AML-193 (cell line): ENCODE measurements at regions not wholly inside any gene's neighbourhood (a gene's known extent, or its start where the extent isn't known, plus 50 kb on each side); places are given as distances from the start of the nearest gene placed in this dataset.
A peak's percentile ranks its signal among the peaks of the same experiment; 100 is the strongest.

Source experiments
- DNase-seq, 2 experiments: peaks; one replicate each; lab custom pipeline; 2025; lab: John Stamatoyannopoulos, UW

DNA sequence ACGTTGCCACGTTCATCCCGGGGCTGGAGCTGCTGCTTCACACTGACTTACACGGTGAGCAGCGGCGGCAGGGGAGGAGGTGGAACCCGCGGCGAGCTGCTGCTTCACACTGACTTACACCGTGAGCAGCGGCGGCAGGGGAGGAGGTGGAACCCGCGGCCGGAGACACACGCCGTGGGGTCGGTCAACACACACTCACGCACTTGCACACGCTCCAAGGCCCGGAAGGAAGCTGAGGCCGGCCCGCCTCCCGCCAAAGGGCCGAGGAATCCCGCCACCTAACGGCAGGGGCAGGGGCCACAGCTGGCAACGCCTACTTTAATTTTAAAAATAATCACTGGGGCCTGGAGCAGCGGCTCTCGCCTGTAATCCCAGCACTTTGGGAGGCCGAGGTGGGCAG is 94.4 kb upstream of the FOXC1 start:
- no peak for DNase-seq

DNA sequence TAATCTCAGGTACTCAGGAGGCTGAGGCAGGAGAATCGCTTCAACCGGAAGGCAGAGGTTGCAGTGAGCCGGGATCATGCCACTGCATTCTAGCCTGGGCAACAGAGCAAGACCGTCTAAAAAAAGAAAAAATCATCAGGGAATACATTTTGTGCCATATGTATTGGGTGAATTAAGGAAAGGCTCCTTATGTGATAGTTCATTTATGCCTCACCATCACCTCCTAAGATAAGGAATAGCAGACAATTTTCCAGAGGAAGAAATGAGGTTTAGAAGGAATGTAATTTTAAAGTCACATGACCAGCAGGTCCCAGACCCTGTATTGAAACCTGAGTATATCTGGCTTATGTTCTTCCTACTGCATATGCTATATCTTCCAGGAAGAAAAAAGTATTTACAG is 93.9 kb upstream of the FOXC1 start:
- DNase-seq, result no peak

DNA sequence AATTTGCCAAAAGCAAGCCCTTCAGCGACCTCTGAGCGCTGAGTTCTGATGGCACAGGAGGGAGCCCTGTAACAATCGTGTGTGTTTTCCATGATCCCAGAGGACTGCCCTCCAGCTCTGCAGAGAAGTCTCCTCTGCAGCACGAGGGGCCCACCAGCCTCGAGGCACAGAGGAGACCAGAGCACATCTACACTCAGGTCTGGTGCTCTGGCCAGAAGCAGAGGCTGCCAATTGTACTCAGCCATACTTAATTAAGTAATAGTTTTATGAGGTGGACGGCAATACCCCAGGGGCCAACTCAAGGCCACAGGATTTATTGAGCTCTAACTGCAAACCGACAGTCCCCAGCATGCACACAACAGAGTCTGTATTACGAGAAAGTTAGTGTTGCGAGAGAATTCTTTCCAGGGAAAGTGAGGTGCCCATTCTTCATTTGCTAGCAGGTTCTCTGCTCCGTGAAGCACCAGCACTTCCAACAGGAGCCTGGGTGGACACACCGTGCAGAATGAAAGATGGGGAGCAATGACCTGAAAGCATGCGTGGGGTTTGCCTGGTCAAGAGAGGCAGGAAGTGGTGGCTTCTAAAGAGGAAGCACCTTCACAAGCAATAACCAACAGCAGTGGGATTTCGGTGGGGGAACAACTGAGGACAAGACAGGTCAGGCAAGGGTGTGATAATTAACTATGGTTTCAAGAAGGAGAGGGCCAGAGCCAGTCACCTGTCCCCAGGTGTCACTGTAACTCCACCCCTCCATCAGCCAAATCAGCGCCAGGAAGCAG is 92.8 kb upstream of the FOXC1 start:
- DNase-seq, result peak in 1 of 2 experiments; percentile 22

DNA sequence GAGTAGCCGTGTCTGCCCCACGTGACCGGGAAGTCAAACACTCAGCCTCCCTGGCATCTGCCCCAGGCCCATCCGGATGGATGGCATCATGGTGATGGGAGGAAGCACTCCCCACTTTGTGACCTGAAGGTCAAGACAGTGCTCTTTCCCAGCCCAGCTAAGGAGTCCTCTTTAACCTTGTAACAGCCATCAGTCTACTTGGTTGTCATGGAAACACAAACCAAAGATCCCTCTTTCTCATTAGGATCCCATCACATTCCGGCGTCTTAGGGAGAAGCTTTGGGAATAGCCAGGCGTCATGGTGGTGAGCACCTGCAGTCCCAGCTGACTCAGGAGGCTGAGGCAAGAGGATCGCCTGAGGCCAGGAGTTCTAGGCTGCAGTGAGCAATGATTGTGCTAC is 90.9 kb upstream of the FOXC1 start:
- no peak for DNase-seq

DNA sequence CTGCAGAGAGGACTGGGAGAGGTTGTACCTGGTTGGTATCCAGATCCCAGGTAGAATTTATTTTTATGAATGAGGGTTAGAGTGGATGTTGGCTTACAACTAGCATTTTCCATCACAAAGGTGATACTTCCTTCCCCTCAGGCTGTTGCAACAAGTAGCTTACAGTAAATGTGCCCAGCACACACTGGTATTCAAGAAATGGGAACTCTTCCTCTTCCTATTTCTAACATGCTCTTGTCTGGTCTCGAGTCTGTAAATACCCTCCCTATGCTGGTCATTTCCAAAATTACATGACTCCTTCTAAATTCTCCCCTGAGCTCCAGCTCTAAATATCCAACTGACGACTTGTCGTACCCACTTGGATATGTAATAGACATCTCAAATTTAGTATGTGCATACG is 90.1 kb upstream of the FOXC1 start:
- DNase-seq, result peak; percentile 17 to 48

DNA sequence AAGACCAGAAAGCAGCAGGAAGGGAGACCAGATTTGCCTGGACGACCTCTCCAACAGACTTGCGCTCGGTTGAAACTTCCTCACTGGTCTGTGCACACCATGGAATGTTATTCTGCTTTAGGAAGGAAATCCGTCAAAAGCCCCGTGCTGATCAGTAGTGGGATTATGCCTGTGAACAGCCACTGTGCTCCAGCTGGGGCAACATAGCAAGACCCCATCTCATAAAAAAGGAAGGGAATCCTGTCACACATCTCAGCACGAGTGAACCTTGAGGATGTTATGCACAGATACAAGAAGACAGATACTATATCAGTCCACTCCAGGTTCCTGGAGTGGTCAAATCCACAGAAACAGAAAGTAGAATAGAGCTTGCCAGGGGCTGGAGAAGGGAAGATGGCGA is 86.9 kb upstream of the FOXC1 start:
- no peak for DNase-seq

DNA sequence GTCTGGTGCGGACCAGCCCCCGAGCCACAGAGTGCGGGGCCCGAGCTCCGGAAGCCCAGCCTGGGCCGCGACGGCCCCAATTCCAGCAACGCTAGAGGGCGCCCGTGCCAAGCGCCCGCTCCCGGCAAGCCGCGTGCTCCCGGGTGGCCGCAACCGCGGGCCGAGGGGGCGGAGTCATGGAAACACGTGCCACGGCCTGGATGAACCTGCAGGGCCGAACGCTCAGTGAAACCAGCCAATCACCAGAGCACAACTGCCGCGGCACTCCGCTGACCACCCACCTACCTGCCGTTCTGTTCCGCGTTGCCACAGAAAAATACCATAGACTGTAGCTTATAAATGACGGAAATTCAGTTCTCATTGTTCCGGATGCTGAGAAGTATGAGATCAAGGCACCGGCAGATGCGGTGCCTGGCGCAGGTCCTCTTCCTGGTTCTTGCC is 85.7 kb upstream of the FOXC1 start:
- DNase-seq, result peak; percentile 71 to 75

DNA sequence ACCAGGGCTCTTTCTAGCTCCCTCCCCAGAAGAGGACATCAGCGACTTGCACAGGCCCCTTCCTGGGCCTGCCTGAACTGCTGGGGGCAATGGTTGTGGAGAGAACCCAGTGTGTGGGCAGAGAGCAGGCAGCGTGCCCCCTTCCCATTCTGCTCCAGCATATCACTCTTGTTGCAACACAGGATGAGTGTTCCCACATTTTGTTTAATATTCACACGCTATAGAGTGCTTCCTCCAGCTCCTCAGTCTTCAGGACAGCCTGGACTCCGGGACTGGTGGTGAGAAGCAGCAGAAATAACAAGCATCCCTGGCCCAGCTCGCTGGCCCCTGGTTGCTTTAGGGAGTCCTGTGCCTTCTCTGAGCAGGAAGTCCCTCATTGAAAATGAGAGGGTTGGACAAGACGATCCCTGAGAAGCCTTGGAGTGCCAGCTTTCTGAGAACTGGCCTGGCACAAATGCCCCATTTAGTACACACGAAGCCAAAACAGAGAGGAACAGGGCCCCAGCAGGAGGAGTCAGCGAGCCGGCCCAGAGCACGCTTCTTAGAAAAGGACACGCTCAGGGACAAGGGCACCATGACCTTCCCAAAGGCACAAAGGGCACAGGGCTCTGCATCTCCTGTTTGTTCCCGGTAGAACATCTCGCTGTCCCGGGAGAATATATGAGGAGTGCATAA is 84.2 kb upstream of the FOXC1 start:
- DNase-seq, result no peak

DNA sequence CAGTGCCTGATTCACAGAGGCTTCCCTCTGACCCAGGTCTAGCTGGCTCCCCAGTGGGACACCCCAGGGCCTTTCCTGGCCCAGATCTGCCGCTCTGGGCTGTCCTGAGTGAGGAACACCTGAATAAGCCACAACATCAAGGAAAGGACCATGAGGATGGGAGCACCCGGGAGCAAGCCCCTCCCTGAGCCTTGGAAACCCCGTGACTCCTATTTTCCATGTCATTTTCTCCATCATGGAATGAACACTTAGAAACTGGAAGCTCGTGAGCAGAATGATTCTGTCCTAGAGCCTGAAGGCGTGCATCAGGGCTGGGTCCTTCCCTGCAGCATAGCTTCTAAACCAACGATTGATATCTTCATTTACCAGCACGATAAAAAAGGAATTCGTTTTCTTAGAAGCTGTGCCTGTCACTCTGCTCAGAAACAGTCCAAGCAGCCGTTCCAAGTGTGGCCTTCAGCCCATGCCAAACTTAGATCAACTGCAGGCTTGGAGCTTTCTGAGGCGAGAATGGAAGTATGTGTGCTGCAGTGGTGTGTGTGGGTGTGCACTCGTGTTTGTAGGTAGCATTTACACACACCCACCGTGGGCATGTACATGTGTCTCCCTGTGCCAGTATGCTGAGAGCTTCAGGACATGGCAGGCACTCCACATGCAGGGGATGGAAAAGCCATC is 83.2 kb upstream of the FOXC1 start:
- DNase-seq, result no peak

DNA sequence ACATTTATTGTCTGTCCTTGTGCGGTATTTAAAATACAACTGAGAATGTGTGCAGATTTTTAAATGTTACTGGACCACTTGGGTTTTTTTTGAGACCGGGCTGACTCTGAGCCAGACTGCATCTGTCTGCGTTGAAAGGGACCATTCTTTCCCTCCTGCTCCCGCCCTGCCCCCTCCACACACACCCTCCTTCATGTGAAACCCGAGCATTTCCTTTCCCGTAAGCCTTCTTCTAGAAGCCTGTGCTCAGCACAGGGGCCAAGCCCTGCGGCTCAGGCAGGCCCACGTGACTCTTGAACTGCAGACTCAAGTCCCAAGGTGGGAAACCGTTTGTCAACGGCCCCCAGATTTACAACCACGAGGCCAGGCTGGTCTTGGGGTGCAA is 82.7 kb upstream of the FOXC1 start:
- no peak for DNase-seq

DNA sequence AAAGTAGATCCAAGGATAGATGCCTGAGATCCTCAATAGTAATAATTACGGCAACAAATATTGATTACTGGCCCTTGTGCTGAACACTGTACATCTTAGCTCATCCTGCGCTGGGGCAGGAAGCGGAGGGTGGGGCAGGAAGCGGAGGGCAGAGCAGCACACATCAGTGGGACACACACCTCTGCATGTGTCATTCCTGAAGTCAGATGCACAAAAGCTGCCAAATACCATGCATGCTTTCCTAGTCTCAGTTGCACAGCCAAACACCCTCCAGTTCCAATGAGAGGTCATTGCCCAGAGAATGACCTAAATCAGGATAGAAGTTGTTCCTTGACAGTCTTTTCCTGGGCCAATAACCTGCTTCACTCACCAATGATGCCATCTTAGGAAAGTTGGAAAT is 74.4 kb upstream of the FOXC1 start:
- DNase-seq, result no peak

DNA sequence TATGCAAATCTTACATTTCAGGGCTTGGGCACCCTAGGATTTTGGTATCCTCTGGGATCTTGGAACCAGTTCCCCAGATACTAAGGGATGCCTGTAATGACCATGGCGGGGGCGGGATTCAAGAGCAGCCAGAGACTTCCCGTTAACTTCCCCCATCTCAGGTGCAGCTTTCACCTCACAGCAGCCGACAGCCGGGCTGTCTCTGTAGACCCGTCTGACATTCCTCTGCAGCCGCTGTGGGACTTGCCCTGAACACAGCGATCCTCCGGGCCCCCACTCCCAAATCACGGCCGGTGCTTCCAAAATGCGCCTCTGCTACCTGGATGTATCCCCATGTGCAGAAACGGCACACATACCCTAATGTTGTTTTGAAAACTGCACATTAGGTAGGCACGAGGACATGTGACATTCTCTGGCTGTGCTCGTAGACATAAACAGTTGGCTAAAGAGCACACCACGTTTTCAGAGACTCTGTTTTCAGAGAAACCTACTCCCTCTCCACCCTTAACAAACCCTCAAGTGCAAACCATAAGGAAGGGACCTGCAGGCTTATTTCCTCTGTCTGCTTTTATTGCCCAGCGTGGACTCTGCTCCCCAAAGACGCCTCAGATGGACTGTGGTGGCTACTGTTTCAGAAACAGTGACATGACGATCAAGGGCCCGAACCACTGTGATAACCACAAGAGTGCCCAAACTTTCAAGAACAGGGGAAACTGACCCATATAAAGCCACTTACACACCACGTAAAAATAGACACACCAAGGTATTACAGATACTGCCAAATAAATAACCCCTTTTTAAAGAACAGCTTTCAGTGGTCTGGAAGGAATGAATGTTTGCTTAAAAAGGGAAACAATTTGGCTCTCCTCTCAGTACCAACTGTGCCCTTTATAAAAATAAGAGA is 72.9 kb upstream of the FOXC1 start:
- no peak for DNase-seq

DNA sequence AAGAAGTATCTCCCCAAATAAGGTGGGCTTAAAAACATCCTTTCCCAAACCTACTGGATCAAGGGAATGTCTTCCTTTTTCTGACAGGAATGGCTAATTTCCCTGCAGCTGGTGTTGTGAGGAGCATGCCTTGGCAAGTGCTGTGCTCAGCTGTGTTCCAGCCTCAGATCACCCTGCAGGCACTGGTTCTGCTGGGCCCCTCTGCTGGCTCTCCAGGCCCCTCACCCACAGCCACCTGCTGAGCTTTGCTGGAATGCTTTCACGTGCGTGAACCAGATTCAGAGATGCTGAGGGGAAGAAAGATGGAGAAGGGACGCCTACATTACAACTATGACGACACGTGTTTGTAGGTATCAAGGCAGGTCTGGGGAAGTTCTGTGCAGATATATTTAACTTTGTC is 71.3 kb upstream of the FOXC1 start:
- no peak for DNase-seq

DNA sequence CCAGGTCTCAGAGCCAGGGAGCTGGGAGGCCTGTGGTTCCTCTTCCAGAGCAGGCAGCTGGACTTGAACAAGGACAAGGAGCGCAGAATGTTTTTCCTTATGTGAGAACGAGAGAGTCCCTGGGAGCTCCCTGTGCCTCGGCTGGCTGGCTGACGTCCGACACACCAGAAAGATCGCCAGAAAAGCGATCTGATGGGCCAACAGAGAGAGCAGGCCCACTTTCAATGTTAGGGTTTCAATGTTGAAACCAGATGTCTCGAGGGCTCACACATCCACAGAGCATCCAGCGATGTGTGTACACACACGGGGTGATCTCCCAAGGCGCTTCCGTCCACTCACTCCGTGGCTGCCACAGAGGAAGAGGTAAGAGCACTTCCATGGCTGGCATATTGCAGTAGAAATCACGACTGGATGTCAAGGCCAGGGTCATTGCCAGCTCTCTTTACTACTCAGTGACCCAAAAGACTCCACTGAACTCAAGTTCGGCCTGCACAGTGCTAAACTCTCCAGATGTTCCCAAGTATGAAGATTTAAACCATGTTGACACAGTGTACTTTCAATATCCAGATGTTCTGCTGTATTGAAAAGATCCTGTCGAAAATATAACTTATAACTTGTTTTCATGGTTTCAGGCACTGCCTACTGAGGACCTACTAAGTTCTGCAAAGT is 70.8 kb upstream of the FOXC1 start:
- no peak for DNase-seq

DNA sequence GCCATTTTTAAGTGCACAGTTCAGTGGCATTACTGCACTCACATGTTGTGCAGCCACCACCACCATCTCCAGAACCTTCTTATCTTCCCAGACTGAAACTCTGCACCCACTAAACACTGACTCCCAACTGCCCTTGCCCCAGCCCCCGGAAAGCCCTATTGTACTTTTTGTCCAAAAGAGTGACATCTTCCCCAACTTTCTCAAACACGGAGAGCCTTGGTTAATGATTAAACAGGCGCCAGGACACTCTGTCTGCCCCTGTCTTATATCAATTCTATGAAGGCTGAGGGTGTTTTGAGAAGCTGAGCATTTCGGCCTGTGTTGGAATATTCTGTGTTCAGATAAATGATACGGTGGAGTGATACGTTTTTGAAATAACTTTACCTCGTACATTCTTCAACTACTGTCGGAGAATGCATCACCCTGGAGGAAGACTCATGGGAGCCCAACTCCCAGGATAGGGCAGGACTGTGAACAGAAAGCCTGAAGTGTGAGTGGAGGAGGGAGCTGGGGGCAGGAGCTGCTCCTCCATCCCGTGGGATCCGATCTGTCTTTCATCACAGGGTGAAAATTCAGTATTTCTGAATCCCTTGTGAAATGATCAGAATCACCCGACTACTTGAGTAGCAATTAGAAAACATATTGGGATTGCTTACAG is 68.7 kb upstream of the FOXC1 start:
- no peak for DNase-seq

DNA sequence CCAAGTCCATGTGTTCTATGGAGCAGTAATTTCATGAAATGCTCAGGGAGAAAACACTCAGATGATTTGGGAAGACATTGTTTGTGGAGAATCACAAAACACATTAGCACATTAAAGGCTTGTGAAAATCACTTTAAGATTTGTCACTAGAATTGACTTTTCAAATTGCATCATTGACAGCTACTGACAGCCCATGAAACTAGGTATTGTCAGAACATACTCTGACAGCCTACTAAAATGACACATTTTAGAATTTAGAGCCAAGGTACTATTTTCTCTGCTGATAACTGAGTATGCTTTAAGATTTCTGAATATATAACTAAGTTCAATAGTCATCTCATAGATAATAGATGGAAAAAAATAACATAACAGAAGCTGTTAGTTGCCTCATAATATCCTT is 67.4 kb upstream of the FOXC1 start:
- no peak for DNase-seq

DNA sequence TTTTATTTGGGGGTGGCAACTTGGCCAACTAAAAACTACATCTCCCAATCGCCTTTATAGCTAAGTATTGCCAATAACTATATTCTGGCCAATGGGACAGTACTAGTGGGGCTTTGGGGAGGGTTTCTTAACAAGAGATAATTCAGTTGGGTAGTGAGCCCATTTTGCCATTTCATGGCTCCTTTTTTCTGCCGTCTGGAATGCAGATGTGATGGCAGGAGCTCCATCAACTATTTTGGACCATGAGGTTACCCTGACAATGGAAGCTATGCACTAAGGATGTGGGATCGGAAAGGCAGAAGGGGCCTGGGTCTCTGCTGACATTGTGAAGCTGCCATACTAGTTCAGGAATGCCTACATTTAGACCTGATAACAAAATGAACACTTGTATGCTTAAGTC is 67.0 kb upstream of the FOXC1 start:
- no peak for DNase-seq

DNA sequence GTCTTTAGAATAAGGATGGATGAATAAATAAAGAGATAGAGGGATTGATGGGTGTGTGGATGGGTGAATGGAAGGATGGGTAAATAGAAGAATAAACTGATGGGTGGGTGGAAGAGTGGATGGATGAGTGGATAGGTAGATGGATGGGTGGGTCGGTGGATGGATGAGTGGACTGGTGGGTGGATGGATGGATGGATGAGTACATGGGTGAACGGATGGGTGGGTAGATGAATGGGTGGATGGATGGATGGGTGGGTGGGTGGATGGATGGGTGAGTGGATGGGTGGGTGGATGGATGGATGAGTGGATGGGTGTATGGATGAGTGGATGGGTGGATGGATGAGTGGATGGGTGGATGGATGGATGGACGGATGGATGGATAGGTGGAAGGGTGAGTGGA is 65.7 kb upstream of the FOXC1 start:
- DNase-seq, result no peak

DNA sequence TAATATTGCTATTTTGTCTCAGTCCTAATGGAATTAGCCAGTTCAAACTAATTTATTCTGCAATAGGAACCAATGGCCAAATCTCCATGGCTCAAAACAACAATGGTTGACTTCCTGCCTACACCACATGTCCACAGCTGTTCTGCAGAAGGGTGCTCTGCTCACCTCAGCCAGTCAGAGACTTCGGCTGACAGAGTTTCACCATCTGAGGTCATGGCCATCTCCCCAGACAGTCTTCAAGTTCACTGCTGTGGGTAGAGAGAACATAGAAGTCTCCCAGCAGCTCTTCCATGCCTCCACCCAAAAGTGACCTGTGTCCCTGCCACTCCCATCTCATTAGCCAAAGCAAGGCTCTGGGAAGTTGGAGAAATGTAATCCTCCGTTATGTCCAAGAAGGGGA is 65.1 kb upstream of the FOXC1 start:
- DNase-seq, result no peak

DNA sequence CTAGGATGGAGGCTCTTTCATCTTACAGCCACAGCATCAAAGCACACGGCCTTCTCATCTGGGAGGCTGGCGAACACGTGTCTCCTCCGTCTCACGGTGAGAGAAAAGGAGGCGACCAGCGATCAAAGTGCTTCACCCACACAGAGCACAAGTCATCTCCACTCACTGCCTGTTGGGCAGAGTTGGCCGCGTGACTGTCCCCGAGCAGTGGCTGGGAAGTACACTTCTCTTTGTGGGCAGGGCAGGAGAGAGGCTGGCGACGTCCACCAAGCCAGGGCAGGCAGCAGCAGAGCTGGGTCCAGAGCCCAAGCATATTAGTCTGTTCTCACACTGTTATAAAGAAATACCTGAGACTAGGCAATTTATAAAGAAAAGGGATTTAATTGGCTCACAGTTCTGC is 64.1 kb upstream of the FOXC1 start:
- no peak for DNase-seq

DNA sequence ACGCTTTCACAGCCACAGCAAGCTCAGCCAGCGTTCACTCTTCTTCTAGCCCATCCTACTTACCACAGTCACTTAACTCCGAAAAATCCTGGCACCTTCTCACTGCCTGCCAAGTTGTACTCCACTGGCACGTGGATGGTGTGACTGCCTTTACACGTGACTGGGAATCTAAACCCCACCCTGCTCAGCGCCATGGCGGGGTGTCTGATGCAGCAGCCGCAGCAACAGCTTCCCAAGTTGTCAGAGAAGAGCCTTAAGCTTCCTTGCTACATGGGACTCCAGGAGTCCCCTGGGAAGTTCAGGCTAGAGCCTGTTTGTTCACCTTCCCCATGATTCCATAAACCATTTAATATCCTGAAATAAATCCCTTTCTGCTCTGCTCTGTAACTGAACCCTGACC is 61.9 kb upstream of the FOXC1 start:
- DNase-seq, result no peak
